NCI-H524 treated with DMSO at 0.1 percent for 48 hours (cell line): ENCODE measurements at regions not wholly inside any gene's neighbourhood (a gene's known extent, or its start where the extent isn't known, plus 50 kb on each side); places are given as distances from the start of the nearest gene placed in this dataset.

Source experiments
- DNase-seq: peaks from one replicate; lab custom pipeline; 2025; lab: John Stamatoyannopoulos, UW

DNA sequence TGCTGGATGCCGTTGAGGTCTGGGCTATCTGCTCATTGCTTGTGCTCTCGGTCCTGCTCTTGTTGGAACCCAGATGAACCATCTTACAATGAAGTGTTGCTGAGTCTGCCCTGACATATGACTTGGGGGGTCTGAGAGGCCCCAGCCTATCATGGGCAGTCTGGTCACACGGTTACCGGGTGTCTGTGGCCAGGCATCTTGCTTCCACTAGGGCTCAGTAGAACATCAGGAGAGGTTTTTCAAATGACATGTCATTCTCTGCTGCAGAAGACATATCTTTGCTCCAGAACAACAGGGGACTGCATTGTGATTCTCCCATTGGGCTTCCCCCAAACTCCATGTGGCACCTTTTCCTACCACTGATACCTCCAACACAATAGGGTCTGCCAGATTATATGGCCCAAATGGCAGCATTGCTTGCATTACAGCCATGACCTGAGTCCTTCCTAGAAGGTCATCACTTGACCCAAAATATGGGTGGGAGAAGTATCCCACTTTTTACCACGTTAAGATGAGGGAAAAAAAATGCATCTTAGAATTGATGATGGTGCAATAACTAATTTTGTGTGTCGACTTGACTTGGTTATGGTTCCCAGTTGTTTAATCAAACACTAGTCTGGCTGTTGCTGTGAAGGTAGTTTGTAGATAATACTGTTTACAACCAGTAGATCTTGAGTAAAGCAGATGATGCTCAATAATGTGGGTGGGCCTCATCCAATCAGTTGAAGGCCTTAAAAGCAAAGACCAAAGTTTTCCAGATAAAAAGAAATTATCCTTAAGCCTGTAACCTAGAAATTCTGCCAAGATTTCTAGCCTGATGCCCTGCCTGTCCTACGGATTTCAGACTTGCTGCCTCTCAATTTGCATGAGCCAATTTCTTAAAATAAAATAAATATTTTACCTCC lies 241.0 kb downstream of the QKI start:
- no peak for DNase-seq

DNA sequence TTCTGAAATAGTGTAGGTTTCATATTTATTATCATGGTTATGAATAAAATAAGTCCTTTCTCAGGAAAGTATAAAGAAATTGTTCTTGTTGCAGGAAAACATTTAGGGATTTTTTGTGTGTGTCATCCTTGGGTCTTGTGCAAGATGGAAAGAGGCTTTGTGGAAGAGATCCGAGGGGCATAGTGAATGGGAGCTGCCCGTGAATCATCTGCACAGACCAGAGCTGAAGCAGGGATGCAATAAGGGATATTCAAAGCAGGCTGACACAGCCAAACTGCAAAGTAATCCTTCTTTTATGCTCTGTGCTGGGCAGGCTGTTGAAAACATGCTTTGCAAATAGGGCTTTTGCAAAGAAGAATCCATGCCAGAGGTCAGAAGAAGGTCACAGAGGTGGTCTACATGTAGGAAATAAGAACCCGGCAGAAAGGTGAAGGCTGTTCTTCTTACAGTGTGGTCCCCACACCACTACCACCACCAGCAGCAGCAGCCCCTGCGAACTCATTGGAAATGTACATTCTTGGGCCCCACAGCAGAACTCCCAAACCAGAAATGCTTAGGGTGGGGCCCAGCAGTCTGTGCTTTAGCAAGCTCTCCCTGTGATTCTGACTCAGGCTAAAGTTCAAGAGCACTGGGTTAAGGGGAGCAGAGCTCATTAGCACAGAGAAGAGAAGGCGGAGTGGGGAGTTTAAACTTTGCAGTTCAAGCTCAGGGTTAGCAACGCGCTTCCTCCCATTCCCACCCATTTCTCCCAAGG lies 237.6 kb downstream of the QKI start:
- DNase-seq, result no peak

DNA sequence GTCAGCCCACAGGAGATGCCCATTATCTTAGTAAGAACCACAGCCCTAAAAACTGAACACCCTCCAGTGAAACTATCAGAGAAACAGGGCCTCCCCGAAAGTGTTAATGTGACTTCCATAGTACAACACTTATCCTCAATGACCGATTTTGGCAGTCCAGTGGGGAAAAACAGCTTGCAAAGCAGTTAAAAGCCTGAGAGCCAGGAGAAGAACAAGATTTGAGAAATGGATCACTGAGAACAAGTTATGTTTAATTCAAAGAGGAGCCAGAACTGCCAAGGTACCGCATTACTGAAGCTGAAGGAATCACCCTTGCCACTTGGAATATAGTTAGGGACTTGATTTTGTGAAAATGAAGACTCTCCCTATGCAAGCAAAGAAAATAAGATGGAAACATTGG lies 236.9 kb downstream of the QKI start:
- DNase-seq, result no peak

DNA sequence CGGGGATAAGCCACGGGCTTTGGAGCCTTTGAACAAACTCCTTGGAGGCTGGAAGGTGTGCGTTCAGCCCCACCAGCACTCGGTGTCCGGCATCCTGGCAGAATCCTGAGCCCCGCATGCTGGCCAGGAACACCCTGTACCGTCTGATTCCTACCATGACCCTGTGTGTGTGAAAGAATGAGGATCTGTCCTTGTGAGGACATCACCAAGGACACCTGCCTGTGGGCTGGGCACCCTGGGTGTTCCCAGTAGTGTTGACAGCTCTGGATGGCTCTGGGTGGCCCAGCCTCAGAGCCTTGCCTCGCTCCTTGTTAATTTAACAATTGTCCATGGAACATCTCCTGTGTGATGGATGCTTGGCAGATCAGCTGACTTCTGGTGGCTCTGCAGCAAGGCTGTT lies 234.3 kb downstream of the QKI start:
- no peak for DNase-seq

DNA sequence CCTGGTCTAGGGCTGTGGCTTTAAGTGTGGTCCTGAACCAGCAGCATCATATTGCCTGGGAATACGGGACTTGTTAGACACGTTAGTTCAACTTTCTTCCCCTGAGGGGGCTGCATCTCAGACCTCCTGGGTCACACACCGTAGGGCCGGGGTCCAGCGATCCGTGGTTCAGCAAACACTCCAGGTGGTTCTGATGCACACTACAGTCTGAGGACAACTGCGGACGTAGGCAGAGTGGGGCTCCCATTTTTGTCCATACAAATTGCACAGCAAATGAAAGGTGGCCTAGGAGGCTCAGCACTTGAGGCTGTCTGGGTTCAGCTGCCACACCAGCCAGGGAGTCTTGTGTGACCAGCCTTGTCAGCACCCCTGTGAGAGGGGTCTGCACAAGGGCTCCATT lies 233.1 kb downstream of the QKI start:
- no peak for DNase-seq

DNA sequence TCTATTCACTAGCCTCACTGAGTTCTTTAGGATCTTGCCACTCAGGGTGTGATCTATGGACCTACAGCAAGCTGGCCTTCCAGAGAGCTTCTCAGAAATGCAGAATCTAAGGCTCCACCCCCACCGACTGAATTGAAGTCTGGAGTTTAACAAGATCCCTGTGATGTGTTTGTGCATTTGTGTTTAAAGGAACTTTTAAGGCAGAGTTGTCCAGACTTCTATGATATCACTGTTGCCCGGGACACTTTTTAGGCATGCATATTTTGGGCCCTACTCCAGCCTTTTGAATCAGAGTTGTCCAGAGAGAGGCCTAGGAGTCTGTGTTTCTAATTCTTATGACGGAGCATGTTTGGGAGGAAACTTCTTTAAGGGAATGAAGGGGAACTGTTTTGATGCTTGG lies 232.3 kb downstream of the QKI start:
- no peak for DNase-seq

DNA sequence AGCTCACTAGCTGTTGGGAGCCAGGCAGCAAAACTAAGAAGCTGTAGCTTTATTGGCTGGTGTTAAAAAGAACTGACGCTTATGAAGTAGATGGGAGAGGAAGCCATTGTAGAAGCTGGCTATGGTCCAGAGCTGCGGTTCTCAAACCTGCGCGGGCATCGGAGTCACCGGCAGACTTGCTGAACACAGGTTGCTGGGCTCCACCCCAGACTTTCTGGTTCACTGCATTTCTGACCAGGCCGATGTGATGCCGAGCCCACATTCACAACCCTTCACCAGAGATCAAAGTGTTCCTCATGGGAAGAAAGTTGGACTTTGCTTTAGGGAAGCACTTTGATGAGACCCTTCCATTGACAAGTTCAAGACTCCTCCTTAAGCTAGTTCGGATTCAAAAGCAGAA lies 231.6 kb downstream of the QKI start:
- no peak for DNase-seq

DNA sequence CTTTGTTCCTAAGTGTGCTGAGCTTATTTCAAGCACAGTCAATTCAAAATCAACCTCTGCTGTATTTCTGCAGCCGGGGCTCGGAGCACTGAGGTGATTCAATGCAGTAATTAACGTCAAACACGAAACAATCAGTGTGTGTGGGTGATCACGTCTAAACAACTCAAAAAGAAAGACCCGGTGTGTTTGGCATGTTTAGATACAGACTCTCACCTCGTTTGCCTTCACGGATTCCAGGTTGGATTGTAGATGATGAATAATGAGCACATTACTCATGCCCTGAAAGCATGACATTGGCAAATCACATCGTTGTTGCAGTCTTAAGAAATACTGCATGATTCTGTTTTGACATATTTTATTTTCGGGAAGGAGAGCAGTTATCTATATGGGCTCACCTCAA lies 231.0 kb downstream of the QKI start:
- DNase-seq, result no peak

DNA sequence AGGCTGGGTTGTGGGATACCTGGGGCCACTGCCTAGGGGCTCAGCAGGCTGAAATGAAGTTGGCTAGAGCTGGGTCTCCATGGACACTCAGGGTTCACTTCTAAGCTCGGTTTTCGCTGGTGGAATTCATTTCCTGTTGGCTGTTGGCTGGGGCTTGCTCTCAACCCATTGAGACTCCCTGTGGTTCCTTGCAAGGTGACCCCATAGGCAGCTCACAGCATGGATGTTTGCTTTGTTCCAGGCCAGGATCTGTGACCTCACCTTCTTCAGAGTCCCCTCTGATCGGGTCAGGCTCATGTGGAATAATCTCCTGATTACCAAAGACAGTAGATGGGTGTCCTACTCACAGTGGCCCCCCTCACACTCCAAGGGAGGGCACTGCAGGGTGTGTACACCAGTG lies 229.3 kb downstream of the QKI start:
- no peak for DNase-seq

DNA sequence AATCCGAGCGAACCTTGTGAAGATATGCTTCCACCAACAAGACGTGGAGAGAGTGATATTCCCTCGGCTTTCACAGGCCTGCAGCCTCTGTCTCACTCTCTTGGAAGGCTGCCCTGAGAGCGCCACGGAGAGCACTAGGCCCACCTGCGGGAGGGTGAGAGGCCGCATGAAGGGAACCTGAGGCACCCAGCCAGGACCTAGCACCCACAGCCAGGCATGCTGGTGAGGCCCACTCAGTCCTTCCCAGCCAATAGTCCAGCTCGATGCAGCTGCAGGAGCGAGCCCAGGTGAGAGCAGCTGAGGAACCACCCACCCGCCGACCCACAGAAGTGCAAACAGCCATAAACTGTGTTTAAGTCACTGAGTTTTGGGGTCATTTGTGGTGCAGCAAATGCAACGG lies 227.2 kb downstream of the QKI start:
- DNase-seq, result no peak

DNA sequence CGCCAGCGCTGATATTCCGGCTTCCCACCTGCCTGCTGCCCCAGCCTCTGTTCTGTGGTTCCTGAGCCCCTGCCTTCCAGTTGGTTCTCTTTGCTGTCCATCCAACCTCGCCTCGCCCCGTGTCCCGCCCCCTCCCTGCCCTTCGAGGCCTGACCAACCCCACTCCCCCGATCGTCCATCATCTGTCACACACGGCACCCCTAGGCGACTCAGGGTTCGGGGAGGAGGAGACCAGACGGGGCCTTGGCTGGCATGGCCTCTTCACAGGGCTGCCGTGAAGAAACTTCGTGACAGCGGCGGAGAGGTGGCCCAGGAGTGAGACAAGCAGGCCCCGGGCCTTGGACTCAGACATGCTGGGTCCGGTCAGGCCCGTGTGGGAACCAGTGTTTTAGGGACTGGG lies 226.1 kb downstream of the QKI start:
- no peak for DNase-seq

DNA sequence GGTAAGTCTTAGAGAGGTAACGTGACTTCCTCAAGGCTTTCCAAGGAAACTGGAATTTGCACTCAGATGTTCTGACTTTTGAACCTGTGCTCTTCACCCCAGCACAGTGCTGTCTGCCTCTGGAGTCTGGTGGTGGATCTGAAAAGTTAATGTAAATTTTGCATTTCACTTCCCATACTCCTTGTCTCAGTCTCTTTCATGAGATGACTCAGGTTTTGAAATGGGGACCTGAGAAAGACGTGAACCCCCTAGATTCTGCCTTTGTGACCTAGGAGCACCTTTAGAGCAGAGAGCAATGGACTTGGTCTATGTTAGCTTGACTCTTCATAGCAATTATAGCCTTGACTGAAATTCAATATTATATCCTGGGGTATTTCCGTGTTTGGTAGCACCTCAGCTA lies 223.0 kb downstream of the QKI start:
- no peak for DNase-seq

DNA sequence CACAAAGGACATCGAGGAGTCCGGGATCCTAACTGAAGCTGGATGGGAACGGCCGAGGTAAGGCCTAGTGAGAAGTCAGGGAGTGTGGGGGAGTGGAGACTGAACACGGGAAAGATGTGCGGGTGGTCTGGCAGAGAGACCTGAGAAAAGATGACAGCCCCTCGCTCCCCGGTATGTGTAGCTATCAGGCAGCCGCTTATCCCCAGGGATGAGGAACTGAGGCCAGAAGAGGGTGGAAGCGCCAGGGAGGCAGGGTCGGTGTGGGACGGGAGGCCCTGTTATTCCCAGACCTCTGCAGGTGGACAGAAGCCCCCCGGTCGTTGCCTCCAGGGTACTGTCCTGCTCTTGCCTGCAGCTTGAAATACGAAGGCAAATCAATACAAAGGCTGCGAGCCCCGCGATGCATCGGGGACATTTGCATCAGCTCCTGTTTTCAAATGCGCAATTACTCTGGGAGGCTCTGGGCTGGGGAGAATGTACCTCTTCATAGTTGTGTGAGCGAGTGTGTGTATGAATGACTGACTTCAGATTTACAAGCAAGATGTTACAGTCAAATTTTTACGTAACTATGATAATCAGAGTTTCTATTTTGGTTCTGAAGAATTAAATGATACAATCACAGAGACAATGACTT lies 221.3 kb downstream of the QKI start:
- DNase-seq, result no peak

DNA sequence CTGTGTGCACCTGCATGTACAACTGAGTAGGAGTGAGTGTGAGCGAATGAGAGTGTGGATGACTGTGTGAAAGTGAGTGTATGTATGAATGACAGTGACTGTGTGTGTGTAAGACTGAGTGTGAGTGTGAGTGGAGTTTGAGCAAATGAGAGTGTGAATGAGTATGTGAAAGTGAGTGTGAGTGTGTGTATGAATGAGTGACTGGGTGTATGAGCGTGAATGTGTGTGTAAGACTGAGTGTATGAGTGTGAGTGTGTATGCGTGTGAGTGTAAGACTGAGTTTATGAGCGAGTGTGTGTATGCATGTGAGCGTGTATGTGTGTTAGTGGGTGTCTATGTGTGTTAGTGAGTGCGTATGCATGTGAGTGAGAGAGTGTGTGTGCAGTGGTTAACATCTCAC lies 220.8 kb downstream of the QKI start:
- DNase-seq, result no peak

DNA sequence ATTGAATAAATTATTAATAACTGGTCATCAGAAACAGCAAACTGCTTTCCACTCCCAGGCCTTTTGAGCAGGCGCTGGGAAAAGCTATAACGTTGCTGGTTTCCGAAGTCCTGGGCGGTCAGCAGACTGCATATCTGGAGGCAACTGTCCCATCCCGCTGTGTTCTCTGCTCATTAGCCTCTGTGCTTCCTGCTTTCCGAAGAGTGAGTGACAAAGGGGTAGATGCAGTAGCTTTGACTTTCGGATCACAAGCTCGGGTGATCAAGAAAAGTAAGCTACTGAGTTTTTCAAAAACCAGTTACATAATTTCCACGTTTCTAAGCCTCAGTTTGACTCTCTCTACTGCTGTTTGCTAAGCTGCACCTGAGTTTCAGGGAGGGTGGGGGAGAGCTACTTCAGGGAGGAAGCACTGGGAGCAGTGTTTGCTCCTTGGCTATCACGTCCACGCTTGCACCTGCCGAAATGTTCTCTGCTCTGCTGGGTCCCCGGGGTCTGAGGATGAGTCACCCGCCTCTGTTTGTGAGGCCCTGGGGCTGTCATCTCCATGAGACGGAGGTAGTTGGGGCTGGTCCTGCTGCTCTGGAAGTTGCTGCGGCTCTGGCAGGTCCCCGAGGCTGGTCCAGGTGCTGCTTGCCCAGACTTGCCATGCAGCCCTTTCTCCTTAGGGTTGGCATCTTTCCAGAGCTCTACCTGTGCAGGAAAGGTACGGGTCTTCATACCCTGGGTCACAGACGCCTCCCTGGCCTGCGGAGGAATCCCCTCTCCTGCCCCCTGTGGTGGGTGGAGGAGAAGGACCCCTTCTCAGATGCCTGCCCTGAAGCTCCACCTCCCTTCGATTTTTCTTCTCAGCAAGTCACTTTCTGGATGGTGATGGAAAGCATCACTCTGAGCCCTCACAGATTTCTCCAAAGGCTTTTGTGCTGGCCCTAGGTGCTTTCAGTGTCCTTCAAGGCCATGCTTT lies 220.0 kb downstream of the QKI start:
- no peak for DNase-seq

DNA sequence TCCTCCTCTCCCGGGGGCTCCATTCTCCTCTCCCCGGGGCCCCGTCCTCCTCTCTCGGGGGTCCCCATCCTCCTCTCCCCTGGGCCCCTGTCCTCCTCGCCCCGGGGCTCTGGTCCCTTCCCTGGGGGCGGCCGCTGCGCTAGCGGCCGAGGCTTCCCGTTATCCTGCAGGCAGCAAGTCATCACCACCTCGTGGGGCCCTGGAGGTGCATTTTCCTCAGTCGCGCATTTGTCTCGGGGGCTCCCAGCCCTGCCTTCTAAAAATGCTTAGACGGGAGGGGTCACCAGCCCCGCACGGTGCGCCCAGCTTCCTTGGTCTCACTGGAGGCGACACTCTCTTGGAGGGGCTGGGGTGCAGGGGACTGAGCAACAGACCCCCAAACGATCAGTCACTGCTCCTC lies 216.5 kb downstream of the QKI start:
- DNase-seq, result no peak

DNA sequence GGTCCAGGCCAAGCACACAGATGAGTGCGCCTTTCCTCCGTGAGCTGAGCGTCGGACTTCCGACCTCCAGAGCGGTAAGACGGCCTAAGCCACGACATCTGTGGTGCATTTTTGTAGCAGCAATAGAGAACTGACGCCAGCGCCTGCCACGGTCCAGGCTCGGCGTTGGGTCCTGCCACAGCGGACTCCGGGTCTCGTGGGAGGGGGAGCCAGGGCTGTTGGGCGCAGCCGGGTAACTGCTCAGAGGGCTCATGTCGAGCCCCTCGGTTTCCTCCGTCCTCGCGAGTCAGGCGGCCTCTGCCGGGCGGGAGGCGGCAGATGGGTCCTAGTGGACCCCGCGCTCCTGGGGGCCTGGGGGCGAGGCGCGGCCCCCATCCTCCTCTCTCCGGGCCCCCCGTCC lies 216.1 kb downstream of the QKI start:
- no peak for DNase-seq

DNA sequence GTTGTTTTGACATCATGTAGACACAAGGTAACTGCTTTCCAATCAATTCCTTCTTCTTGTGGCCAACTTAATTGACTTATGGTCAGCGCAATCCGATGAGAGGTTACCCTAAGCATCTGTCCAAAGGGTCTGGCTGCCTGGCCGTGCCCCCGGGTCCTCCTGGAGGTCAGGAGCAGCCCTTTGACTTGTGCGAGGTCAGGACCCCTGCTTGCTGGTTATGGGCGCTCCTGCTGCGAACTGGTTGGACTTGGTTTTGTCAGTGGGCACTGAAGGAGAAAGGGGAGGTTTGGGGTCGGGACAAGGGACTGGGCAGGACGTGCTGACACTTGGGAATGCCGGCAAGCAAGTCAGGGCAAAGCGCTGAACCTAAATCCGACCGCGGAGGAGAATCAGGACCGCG lies 215.6 kb downstream of the QKI start:
- no peak for DNase-seq
